Fibroblast of pulmonary artery (primary cell): ENCODE measurements at regions not wholly inside any gene's neighbourhood (a gene's known extent, or its start where the extent isn't known, plus 50 kb on each side); places are given as distances from the start of the nearest gene placed in this dataset.
A peak's percentile ranks its signal among the peaks of the same experiment; 100 is the strongest.

ENCODE experiments used
- DNase-seq: peaks from one replicate; pipeline ENCODE4 v3.0.0-alpha.2; 2010; ENCODE audit warnings: low read depth
- H3K4me3 ChIP-seq: replicated peaks from 2 replicates; pipeline ENCODE4 v1.5.1; 2011; ENCODE audit warnings: low read depth, mild to moderate bottlenecking, control low read depth, low read length, moderate library complexity
- TF ChIP-seq, protein P1 (sequence below): IDR thresholded peaks from 2 replicates; pipeline ENCODE4 v1.5.1; 2011; ENCODE audit warnings: mild to moderate bottlenecking, control low read depth, low read length, inconsistent platforms; ENCODE audit errors: missing control alignments

GRCh38 chr20:37616110-37616425 lies 77.8 kb upstream of the CTNNBL1 start:
- TF ChIP-seq, protein P1, sequence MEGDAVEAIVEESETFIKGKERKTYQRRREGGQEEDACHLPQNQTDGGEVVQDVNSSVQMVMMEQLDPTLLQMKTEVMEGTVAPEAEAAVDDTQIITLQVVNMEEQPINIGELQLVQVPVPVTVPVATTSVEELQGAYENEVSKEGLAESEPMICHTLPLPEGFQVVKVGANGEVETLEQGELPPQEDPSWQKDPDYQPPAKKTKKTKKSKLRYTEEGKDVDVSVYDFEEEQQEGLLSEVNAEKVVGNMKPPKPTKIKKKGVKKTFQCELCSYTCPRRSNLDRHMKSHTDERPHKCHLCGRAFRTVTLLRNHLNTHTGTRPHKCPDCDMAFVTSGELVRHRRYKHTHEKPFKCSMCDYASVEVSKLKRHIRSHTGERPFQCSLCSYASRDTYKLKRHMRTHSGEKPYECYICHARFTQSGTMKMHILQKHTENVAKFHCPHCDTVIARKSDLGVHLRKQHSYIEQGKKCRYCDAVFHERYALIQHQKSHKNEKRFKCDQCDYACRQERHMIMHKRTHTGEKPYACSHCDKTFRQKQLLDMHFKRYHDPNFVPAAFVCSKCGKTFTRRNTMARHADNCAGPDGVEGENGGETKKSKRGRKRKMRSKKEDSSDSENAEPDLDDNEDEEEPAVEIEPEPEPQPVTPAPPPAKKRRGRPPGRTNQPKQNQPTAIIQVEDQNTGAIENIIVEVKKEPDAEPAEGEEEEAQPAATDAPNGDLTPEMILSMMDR, result no peak
- H3K4me3 ChIP-seq, result no peak overlapping the region
- no peak for DNase-seq

- peak; percentile 39 for DNase-seq
Measured at GRCh38 chr20:37615340-37616109, 78.3 kb upstream of the CTNNBL1 start.

DNA sequence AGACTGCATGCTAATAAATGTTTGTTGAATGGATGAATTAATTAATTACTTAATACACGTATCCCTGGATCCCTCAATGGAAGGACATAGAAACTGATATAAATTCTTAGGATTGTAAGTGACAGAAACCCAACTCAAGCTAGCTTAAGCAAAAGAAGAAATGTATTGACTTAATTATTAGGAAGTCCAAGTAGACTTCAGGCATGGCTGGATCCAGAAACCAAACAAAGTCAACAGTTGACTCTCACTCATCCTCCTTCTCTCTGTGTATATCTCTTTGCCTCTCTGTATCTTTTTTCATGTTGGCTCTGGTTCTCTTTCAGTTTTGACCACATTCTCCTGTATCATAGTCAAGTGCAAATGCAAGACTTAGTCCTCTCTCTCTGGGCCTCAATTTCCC lies 82.0 kb upstream of the CTNNBL1 start:
- TF ChIP-seq, protein P1, result no peak
- DNase-seq, result no peak
- H3K4me3 ChIP-seq, result no peak overlapping the region

More at GRCh38 chr20:37615340-37616109, 78.3 kb upstream of the CTNNBL1 start:
- no peak overlapping the region for H3K4me3 ChIP-seq
- TF ChIP-seq, protein P1, result peak; percentile 75

GRCh38 chr20:37611346-37611745 lies 82.5 kb upstream of the CTNNBL1 start:
- no peak for DNase-seq
- no peak overlapping the region for H3K4me3 ChIP-seq
- TF ChIP-seq, protein P1, result no peak

DNA sequence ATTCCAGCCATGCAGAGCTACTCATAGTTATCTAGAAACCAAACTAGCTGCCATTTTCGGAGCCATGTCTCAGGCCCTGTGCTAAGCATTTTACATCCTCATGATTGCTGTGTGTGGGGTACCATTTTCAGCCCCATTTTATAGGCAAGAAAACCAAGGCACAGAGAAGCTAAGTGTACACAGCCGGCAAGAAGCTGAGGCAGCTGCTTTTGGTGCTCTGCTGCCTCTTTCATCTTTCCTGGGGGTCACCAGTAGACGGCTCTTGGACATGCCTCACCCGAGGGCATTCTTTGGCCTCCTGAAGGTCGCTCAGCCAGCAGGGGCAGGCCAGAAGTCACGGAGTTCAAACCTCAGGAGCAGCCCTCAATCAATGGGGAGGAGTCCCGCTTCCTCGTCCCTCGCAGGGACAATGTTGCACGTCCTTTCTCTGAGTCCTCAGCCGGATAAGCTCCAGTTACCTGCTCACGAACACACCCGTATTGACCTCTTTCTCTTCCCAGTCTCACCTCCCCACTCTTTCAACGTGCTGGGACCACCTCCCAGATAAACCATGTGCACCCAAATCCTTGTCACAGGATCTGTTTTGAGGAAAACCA lies 82.6 kb upstream of the BLCAP start:
- TF ChIP-seq, protein P1, result no peak

DNA sequence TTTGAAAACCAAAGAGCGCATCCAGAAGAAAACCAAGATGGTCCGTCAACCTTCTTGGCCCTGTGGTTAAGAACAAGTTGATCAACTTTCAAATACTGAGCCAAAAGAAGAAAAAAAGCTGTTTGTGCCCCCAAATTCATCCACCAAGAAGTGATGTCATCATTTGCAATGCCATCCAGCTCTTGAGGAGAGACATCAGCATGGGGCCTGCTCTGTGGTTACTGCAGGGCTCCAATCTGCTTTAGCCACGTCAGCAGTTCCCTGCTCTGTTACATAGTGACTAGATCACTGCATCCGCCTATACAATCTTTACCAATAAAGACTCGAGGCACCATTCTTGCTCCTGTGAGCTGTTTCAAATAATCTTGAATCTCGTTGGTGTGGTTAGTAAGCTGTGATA lies 75.0 kb upstream of the BLCAP start:
- H3K4me3 ChIP-seq, result no peak overlapping the region
- no peak for DNase-seq
- TF ChIP-seq, protein P1, result no peak

More for the DNA sequence above, 82.6 kb upstream of the BLCAP start:
- H3K4me3 ChIP-seq, result no peak overlapping the region
- DNase-seq, result no peak

DNA sequence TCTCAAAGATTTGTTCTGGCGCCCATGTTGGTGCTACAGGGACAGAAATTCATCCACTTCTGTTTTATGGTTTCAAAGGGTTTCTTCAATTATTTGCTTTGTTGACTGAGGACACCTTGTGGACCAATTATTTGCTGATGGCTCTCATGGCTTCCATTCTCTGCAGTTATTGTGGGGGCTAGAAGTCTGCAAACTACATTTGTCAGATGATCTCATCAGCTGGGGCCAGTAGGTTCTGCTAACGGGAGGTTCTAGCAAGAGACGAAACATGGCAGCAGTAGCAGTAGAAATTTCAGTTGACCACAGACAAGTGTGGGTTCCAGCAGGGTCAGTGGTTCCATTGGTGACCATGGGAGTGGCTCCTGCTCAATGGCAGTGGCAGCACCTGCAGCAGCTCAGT lies 72.8 kb upstream of the BLCAP start:
- TF ChIP-seq, protein P1, result no peak
- no peak for DNase-seq
- no peak overlapping the region for H3K4me3 ChIP-seq
